ENCODE measurements at regions not wholly inside any gene's neighbourhood (a gene's known extent, or its start where the extent isn't known, plus 50 kb on each side); places are given as distances from the start of the nearest gene placed in this dataset.

GRCh38 chr20:24048024-24048611 lies 59.5 kb upstream of the GGTLC1 start:
- in situ Hi-C loops (cut with MboI; ENCODE audit: low pct_unique_long_range_greater_than_20kb, low sequenced_read_pairs, unreplicated experiment) = no loop called here
- TF ChIP-seq CTCF (IDR thresholded peaks at IDR 0.05; ENCODE audit: extremely low read depth, insufficient read depth, missing control alignments) = no peak
- no peak for DNase-seq (ENCODE audit: low spot score)

- TF ChIP-seq CTCF (IDR thresholded peaks at IDR 0.05; ENCODE audit: extremely low read depth, insufficient read depth, missing control alignments) = no peak
Observed at GRCh38 chr20:24046888-24047287, 58.3 kb upstream of the GGTLC1 start.

GRCh38 chr20:24045621-24046318 lies 57.2 kb upstream of the GGTLC1 start:
- in situ Hi-C loops (cut with MboI; ENCODE audit: low pct_unique_long_range_greater_than_20kb, low sequenced_read_pairs, unreplicated experiment) = no loop called here
- no peak for TF ChIP-seq CTCF (IDR thresholded peaks at IDR 0.05; ENCODE audit: extremely low read depth, insufficient read depth, missing control alignments)

More at GRCh38 chr20:24046888-24047287, 58.3 kb upstream of the GGTLC1 start:
- no peak for DNase-seq (ENCODE audit: low spot score)
- in situ Hi-C loops (cut with MboI; ENCODE audit: low pct_unique_long_range_greater_than_20kb, low sequenced_read_pairs, unreplicated experiment) = no loop called here

GRCh38 chr20:24043294-24043693 lies 54.7 kb upstream of the GGTLC1 start:
- DNase-seq (ENCODE audit: low spot score) = no peak
- no peak for TF ChIP-seq CTCF (IDR thresholded peaks at IDR 0.05; ENCODE audit: extremely low read depth, insufficient read depth, missing control alignments)
- in situ Hi-C loops (cut with MboI; ENCODE audit: low pct_unique_long_range_greater_than_20kb, low sequenced_read_pairs, unreplicated experiment) = no loop called here

More at GRCh38 chr20:24045621-24046318, 57.2 kb upstream of the GGTLC1 start:
- no peak for DNase-seq (ENCODE audit: low spot score)

- in situ Hi-C loops (cut with MboI; ENCODE audit: low pct_unique_long_range_greater_than_20kb, low sequenced_read_pairs, unreplicated experiment) = no loop called here
- DNase-seq (ENCODE audit: low spot score) = no peak
- no peak for TF ChIP-seq CTCF (IDR thresholded peaks at IDR 0.05; ENCODE audit: extremely low read depth, insufficient read depth, missing control alignments)
Observed at GRCh38 chr20:24042646-24043045, 54.1 kb upstream of the GGTLC1 start.

GRCh38 chr20:24040896-24041459 lies 52.4 kb upstream of the GGTLC1 start:
- in situ Hi-C loops (cut with MboI; ENCODE audit: low pct_unique_long_range_greater_than_20kb, low sequenced_read_pairs, unreplicated experiment) = no loop called here
- no peak for DNase-seq (ENCODE audit: low spot score)
- TF ChIP-seq CTCF (IDR thresholded peaks at IDR 0.05; ENCODE audit: extremely low read depth, insufficient read depth, missing control alignments) = no peak

All from GM13977 (cell line).